ENCODE measurements at regions not wholly inside any gene's neighbourhood (a gene's known extent, or its start where the extent isn't known, plus 50 kb on each side); places are given as distances from the start of the nearest gene placed in this dataset.
"Not testable (repeated sequence)": the region's sequence is repeated elsewhere in the genome, so short reads cannot be mapped to it uniquely, and the experiment has no call there.

DNA sequence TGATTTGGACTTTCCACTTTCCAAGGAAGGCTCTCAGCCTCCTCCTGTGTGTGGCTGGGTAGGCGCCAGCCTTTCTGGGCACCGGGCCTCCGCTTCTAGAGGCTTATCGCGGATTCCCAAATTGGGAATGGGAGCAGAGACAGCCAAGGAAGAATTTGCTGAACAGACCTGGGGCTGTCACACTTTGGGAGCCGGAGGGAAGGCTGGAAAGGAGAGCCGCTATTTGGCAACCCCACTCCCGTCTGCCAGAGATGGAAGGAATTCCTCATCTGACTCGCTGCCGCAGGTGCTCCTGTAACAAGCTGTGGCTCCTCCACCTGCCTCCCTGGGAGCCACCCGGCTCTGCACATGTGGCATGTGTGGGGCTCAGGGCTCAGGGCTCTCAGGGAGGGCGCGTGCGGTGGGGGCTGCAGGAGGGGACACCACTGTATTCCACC is 50.8 kb upstream of the ECHDC3 start:
- FAIRE-seq (no peak), DNase-seq (ENCODE audit: insufficient read length, low spot score) (no peak)

DNA sequence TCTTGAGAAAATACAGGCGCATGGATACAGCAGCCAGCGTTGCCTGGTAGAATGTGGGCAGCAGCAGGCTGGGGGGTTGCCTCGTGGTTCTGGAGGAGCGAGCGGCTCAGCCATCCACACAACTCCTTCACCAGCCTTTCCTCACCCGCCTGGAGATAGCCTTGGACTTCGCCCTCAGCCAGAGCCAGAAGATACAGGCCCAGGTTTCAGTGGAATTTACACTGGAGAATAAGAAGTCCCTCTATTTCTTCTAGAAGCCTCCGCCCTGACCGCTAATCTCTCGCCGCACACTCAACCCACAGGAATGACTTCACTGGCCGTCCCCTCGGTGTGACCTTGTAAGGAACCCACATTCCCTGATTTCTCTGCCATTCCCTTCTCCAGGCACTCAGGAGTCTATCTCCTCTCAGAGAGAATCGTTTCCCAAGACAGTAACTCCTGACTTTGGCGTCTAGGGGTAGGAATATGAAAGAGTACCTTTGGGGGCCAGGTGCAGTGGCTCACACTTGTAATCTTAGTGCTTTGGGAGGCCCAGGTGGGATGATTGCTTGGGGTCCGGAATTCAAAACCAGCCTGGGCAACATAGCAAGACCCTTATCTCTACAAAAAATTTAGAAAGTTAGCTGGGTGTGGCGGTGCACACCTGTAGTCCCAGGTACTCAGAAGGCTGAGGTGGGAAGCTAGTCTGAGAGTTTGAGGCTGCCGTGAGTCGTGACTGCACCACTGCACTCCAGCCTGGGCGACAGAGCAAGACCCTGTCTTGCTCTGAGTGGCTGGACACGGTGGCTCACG is 52.0 kb upstream of the ECHDC3 start:
- DNase-seq (ENCODE audit: insufficient read length, low spot score) (no peak), FAIRE-seq (no peak)

DNA sequence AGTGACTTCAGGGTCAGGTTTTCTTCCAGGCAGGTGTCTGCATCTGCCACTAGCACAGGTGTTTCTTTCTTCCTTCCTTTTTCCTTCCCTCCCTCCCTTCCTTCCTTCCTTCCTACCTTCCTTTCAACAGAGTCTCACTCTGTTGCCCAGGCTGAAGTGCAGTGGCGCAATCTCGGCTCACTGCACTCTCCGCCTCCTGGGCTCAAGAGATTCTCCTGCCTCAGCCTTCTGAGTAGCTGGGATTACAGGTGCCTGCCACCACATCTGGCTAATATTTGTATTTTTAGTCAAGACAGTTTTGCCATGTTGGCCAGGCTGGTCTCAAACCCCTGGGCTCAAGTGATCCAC is 53.8 kb upstream of the ECHDC3 start:
- DNase-seq (ENCODE audit: insufficient read length, low spot score); FAIRE-seq: not testable (repeated sequence)

DNA sequence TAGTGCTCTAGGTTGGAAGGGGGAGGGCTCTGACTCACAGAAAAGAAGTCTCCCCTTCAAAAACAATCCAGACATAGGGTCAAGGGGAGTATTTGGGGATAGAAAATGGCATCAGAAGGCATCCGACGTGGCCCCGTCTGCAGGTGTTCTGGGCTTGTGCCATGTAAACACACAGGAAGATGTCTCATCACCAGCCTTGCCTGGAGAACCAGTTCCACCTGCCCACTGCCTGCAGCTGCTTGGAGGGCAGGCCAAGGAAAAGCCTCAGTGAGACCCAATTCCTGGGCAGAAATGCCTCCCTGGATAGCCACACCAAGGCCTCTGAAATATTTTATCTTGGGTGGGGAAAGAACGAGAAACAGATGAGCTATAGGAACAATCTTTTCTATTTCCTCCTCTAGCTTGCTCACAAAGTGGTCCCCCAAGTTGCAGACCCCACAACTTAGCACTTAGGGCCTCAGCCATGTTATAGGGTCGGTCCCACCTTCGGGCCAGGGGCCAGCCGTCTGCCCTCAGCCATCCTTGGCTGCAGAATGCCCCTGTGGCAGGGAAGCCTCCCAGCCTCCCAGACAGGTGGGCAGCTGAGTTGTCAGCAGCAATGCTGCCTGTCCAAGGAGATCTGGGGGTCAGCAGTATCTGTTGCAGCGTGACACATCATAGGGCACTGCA is 54.3 kb upstream of the ECHDC3 start:
- FAIRE-seq (no peak), DNase-seq (ENCODE audit: insufficient read length, low spot score) (no peak)

DNA sequence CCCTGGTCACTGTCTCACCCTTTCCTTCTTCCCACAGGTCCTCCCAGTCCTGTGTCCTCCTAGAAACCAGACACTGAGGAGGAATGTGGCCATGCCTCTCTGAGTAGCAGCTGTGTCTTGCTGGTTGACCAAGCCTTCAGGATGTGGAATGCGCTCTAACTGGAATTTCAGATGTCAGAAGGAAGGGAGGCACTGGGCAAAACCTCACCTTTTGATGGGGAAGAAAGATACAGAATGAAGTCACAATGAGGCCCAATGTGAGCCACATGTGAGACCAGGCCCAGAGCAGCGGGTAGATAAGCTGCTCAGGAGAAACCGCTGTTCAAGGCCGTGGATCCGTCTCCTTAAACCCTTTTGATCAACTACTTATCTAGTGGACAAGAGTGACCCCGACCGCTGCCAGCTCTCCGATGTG is 54.8 kb upstream of the ECHDC3 start:
- DNase-seq (ENCODE audit: insufficient read length, low spot score) (no peak), FAIRE-seq (no peak)

DNA sequence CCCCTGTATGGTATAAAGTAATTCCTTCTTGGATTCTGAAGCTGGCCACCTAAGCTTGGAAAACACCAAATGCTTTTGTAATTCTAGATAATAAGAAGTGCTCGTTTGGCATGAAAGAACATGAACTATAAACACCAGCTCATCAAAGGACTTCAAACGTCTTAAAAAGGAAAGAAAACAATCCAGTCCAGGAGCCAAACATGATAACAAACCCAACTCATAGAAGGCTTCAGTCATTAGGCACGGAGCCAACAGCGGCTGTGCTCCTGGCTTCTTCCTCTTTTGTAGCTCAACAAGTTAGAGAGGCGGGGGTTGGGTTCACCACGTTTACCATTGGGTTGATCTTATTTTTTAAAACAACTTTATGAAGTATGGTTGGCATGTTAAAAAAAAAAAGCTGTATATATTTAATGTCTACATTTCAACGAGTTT is 56.4 kb upstream of the ECHDC3 start:
- DNase-seq (ENCODE audit: insufficient read length, low spot score) = no peak
- peak; percentile 86 for FAIRE-seq

DNA sequence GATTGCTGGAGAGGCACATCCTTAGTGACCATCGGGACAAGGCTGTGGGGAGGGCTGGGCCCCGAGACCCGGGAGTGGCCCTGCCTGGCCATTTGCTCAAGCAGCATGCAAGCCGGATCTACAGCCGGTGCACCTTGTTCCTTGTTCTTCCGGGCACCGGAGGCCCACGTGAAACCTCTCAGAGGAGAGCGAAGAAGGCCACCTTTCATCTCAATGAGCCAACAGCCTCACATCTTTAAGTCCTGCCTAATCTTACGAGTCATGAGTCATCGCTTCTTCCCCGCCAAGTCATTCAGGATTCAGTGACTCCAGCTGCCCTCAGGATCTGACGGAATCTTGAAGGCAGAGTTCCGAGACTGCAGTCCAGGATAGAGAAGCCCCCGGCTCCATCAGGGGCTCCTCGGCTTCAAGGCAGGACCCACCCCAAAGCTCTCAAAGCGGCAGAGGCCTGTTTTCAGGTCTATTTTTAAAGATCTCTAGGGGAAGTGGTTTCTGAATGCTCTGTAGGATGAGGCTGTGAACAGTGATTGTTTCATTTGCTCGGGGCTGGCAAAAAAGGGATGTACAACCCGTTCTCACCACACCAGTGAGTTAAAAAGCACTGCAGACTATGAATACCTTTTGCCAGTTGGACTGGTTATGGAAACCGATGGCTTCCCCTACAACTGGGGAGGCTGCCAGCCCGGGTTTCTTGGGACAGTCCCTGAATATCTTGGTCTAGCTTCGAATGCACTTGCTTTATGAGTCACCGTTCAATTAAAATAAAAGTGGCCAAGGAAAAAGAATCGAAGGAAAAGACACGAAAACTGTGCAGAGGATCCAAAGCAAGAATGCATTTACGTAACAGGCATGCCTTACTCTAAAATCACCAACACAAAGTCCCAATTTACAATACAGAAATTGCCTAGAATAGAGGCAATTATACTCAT is 57.2 kb upstream of the ECHDC3 start:
- FAIRE-seq (peak; percentile 95), DNase-seq (ENCODE audit: insufficient read length, low spot score) (no peak)

DNA sequence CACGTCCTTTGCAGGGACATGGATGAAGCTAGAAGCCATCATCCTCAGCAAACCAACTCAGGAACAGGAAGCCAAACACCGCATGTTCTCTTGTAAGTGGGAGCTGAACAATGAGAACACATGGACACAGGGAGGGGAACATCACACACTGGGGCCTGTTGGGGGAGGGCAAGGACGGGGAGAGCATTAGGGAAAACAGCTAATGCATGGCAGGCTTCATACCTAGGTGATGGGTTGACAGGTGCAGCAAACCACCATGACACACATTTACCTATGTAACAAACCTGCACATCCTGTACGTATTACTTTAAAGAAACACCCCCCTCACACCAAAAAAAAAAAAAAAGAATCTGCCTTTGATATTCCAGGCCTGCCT is 57.9 kb upstream of the ECHDC3 start:
- not testable (repeated sequence) for FAIRE-seq; DNase-seq (ENCODE audit: insufficient read length, low spot score)

DNA sequence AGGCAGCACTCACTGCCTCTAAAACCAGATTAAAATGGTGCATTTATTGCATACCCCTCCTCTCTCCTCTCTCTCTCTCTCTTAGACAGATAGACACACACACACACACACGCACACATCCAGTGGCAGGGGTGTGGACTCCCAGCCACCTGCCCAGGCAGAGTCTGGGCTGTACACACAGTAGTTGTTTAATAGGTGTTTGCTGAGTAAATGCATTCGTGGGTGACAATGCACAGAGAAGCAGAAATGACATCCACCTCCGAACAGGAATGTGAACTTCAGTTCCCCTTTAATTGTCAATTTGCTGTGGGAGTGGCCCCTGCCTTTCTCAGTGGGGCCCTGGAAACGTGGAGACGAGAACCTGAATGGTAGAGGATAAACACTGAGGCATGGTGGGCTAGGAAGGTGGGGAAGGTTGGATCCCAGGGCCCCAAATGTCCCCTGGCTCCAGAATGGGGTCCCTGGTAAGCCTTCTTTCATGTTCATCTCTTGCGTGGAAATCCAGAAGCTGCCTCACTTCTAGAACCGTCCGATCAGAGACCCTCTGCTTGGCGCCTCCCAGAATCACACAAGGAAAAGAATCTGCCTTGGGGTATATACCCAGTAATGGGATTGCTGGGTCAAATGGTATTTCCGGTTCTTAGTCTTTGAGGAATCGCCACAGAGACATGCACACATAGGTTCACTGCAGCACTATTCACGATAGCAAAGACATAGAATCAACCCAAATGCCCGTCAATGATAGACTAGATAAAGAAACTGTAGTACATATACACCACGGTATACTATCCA is 58.5 kb upstream of the ECHDC3 start:
- FAIRE-seq = peak; percentile 54
- DNase-seq (ENCODE audit: insufficient read length, low spot score) = no peak

DNA sequence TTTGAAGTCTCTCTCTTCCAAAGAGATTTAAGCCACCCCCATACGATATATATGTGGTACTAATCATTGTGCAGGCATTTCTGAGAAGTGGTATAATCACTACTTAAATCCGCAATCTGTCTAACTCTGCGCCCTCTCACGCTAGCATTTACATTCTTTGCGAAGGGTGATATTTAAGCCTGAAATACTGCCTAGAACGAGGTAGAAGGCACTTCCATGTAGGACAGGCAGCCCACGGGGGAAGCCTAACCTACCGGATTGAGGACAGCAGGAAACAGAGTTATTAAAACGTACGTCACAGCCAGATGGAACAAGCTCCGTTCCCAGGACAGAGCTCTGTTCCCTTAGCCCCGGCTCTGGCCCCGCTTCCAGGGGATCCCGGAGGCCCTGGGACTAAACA is 59.3 kb upstream of the ECHDC3 start:
- FAIRE-seq (no peak), DNase-seq (ENCODE audit: insufficient read length, low spot score) (no peak)

DNA sequence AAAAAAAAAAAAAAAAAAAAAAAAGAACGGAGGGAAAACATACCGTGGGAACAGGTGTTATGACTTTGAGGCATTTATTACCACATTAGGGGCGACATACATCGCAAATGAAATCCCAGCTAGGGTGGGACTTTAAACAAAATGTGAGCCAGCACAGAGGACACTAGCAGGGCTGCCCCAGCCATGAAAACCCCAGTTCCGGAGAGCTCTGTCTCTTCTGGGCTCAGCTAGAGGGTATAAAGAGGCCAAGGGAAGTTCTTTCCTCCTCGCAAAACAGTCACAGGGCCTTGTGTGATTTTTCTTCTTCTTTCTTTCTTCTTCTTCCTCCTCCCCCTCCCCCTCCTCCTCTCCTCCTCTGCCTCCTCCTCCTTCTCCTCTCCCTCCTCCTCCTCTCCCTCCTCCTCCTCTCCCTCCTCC is 59.9 kb upstream of the ECHDC3 start:
- FAIRE-seq = no peak

DNA sequence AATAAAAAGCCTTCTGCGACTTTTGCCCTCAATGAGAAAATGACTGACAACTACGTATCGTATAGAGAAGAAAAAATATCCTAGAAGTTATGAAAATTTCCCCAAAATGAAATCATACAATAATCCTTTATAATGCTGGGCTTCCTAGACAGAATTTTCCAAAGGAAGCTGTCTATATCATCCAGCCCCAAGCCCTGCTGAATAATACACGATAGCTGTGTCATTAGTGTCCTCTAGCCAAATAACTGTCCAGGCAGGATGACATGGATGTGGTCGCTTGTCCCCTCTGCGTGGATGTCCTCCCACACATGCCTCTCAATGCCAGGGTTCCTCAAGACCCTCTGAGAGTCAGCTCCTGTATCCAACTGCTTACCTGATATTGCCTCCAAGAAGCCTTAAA is 61.7 kb upstream of the ECHDC3 start:
- DNase-seq (ENCODE audit: insufficient read length, low spot score) = no peak
- no peak for FAIRE-seq

More for the DNA sequence above, 59.9 kb upstream of the ECHDC3 start:
- no peak for DNase-seq (ENCODE audit: insufficient read length, low spot score)

DNA sequence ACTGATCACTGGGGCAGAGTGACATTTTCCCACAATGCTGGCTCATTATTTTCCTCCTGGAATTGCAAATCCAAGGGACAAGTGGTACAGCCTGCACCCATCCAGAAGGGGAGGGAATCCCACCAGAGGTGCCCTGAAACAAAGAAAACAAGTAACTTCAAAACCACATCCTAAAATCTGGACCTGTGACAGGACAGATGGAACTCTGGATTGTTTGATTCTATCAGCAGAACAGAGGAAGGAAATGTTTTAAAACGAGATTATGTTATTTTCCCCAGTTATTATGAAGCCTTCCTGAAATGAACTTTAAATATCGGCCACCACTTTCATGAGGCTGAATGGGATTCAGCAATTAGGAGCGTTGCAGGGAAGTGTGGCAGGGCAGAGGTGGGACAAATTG is 62.2 kb upstream of the ECHDC3 start:
- no peak for FAIRE-seq
- no peak for DNase-seq (ENCODE audit: insufficient read length, low spot score)

DNA sequence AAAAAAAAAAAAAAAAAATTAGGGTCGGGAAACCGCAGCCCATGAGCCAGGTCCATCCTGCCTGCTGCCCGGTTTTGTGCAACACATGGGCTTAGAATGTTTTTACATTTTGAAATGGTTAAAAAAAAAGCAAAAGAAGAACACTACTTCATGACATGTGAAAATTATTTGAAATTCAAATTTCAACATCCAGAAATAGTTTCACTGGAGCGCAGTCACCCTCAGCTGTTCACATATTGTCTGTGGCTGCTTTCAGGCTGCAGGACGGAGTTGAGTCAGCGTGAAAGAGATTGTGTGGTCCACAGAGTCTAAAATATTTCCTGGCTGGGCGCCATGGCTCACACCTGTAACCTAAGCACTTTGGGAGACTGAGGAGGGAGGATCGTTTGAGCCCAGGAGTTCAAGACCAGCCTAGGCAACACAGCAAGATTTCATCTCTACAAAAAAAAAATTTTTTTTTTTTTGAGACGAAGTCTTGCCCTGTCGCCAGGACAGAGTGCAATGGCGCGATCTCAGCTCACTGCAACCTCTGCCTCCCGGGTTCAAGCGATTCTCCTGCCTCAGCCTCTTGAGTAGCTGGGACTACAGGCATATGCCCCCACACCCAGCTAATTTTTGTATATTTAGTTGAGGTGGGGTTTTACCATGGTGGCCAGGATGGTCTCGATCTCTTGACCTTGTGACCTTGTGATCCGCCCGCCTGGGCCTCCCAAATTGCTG is 63.9 kb upstream of the ECHDC3 start:
- DNase-seq (ENCODE audit: insufficient read length, low spot score) (no peak), FAIRE-seq (peak; percentile 98)

DNA sequence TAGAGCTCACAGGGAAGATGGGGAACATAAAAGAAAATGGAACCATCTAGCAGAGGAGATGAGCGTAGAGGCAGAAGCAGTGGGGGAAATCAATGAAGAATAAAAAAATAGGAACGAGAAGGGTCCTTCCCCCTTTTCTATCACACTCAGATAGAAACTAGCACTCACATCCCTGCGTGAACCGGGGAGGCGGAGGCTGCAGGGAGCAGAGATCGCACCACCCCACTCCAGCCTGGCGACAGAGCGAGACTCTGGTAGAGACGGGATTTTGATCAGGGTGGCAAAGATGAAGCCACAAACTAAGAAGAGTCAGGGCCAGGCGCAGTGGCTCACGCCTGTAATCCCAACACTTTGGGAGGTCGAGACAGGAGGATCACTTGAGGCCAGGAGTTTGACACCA is 64.7 kb upstream of the ECHDC3 start:
- FAIRE-seq (peak; percentile 85), DNase-seq (ENCODE audit: insufficient read length, low spot score) (no peak)

DNA sequence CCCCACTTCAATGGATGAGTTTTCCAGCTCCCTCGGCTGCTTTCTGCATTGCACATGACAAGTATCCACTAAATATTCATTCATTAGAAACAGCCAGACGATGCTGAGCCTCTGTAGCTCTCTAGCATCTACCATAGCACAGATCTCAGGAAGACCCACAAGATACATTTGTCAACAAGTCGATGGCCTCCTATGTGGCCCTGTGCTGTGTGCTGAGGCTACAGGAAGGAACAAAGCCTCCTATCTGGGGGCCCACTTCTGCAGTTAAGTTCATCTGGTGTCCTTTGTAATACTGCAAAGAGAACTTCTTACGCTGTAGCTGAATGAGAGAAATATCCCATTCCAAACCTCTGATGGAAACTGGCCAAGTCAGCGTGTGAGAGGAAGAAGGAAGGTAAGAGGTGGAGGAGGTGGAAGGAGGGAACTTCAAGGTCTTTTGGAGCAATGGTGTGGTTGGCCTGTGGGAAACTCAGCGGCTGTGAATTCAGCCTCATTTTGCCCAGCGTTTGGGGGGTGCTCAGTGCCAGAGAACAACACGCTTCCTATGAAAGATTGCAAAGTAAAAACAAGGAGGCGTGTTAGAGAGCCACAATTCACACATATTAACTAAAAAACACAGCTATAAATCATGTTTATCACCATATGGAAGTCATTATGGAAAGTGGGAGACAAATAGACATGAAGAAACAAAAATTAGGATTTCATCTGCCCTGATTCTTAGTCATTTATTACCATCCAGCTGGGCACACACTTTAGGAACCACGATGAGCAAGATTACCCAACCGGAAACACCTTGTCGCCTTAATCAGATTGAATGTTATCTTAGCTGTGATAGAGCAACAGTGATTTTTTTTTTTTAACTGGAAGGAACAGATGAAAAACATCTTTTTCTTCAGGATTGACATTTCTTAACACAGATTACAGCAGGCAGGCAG is 62.2 kb upstream of the USP6NL start:
- FAIRE-seq (peak; percentile 86), DNase-seq (ENCODE audit: insufficient read length, low spot score) (no peak)

DNA sequence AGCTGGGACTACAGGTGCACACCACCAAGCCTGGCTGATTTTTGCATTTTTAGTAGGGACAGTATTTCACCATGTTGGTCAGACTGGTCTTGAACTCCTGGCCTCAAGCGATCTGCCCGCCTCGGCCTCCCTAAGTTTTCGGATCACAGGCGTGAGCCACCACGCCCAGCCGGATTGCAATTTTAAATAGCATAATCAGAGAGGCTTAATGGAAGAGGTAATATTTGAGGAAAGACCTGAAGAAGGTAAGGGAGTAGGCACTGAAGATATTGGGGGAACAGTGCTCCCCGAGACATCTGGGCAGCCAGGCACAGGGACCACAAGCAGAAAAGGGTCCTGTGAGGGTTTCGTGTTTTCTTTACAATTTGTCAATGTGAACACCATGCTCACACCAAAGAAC is 61.4 kb upstream of the USP6NL start:
- FAIRE-seq = no peak
- DNase-seq (ENCODE audit: insufficient read length, low spot score) = no peak

DNA sequence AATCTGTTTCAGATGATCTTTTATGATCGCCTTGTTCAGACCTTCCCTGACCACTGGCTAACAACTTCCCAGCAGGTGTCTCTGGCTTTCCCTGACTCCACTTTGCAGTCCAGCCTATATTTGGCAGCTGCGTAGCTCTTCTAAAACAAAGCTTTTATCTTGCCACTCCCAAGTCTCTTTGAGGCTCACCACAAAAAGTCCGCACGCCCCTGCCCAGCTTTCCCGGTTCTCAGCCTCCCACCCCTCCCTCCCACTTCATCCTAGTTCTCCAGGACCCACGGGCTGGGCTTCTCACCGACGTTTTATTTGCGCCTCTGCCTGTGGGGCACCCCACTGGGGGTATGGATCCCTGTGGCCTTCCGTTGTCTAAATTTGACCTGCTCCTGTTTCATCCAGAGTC is 58.9 kb upstream of the USP6NL start:
- FAIRE-seq = no peak

More for the DNA sequence above, 58.9 kb upstream of the USP6NL start:
- DNase-seq (ENCODE audit: insufficient read length, low spot score) = no peak

Measured in GM19239 (cell line).